ENCODE measurements at regions not wholly inside any gene's neighbourhood (a gene's known extent, or its start where the extent isn't known, plus 50 kb on each side); places are given as distances from the start of the nearest gene placed in this dataset.

- TF ChIP-seq CTCF (conservative IDR thresholded peaks at IDR 0.05; ENCODE audit: low read length) (no peak), EZH2phosphoT487 (IDR thresholded peaks at IDR 0.05; ENCODE audit: borderline replicate concordance) (no peak)
Observed at GRCh38 chr10:71138166-71138830, 74.1 kb upstream of the UNC5B start.

All from Loucy (cell line).